ENCODE measurements at regions not wholly inside any gene's neighbourhood (a gene's known extent, or its start where the extent isn't known, plus 50 kb on each side); places are given as distances from the start of the nearest gene placed in this dataset.

DNA sequence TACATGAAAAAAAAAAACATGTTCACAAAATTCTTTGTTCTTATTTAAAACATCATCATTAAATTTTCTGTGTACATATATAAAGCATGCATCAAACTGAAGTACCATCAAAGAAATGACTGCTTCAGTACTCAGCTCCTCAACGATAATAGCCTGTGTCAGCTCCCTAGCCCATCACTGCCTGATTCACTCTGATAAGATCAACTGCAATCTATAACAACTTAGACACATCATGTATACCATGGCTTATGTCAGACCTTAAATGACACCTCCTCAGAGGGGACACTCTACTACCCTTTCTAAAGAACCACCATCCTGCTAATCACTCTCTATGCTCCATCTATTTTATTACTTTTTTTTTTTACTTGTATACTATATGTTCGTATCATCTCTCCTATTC, 200.5 kb upstream of the TLE4 start:
- TF ChIP-seq, protein P1, sequence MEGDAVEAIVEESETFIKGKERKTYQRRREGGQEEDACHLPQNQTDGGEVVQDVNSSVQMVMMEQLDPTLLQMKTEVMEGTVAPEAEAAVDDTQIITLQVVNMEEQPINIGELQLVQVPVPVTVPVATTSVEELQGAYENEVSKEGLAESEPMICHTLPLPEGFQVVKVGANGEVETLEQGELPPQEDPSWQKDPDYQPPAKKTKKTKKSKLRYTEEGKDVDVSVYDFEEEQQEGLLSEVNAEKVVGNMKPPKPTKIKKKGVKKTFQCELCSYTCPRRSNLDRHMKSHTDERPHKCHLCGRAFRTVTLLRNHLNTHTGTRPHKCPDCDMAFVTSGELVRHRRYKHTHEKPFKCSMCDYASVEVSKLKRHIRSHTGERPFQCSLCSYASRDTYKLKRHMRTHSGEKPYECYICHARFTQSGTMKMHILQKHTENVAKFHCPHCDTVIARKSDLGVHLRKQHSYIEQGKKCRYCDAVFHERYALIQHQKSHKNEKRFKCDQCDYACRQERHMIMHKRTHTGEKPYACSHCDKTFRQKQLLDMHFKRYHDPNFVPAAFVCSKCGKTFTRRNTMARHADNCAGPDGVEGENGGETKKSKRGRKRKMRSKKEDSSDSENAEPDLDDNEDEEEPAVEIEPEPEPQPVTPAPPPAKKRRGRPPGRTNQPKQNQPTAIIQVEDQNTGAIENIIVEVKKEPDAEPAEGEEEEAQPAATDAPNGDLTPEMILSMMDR (IDR thresholded peaks at IDR 0.05; ENCODE audit: low read depth, low read length) = no peak
- no peak for TF ChIP-seq EZH2phosphoT487 (IDR thresholded peaks at IDR 0.05; ENCODE audit: low read depth)
